HFF-Myc (cell line): ENCODE measurements at regions not wholly inside any gene's neighbourhood (a gene's known extent, or its start where the extent isn't known, plus 50 kb on each side); places are given as distances from the start of the nearest gene placed in this dataset.

Experiments
- DNase-seq: peaks from one replicate; pipeline ENCODE4 v3.0.0-alpha.2; 2011; ENCODE audit warnings: low read depth; ENCODE audit errors: extremely low read depth
- H3K4me3 ChIP-seq: replicated peaks from 2 replicates; pipeline ENCODE4 v1.5.1; 2011; ENCODE audit warnings: low read depth, mild to moderate bottlenecking, control low read depth, low read length
- CTCF ChIP-seq: IDR thresholded peaks from 2 replicates; pipeline ENCODE4 v1.5.1; 2012; ENCODE audit warnings: mild to moderate bottlenecking, low read depth, low read length, control low read depth; ENCODE audit errors: missing control alignments

- TF ChIP-seq CTCF = no peak
- H3K4me3 ChIP-seq = no peak overlapping the region
- no peak for DNase-seq
Measured at GRCh38 chr7:155964543-155964942, 152.3 kb upstream of the SHH start.

GRCh38 chr7:155963771-155964195 lies 151.5 kb upstream of the SHH start:
- TF ChIP-seq CTCF = no peak
- no peak for DNase-seq
- H3K4me3 ChIP-seq = no peak overlapping the region

GRCh38 chr7:155963356-155963755 lies 151.1 kb upstream of the SHH start:
- no peak for DNase-seq
- no peak overlapping the region for H3K4me3 ChIP-seq
- no peak for TF ChIP-seq CTCF

GRCh38 chr7:155962968-155963300 lies 150.7 kb upstream of the SHH start:
- DNase-seq = no peak
- no peak overlapping the region for H3K4me3 ChIP-seq
- no peak for TF ChIP-seq CTCF

GRCh38 chr7:155962191-155962967 lies 150.1 kb upstream of the SHH start:
- H3K4me3 ChIP-seq = no peak overlapping the region
- no peak for DNase-seq
- TF ChIP-seq CTCF = no peak

- no peak for TF ChIP-seq CTCF
- no peak for DNase-seq
Measured at GRCh38 chr7:155961241-155962190, 149.3 kb upstream of the SHH start.

More at GRCh38 chr7:155961241-155962190, 149.3 kb upstream of the SHH start:
- no peak overlapping the region for H3K4me3 ChIP-seq
